ENCODE measurements at regions not wholly inside any gene's neighbourhood (a gene's known extent, or its start where the extent isn't known, plus 50 kb on each side); places are given as distances from the start of the nearest gene placed in this dataset.
"Not testable (repeated sequence)": the region's sequence is repeated elsewhere in the genome, so short reads cannot be mapped to it uniquely, and the experiment has no call there.

GRCh38 chr16:5207001-5207523, 109.5 kb upstream of the EEF2KMT start:
- no peak overlapping the region for H3K4me3 ChIP-seq (ENCODE audit: low read depth, low read length)
- no peak for TF ChIP-seq CTCF (IDR thresholded peaks at IDR 0.05; ENCODE audit: insufficient read depth, low read depth, low read length)
- DNase-seq (ENCODE audit: low read depth): no peak

- no peak overlapping the region for H3K4me3 ChIP-seq (ENCODE audit: low read depth, low read length)
- no peak for DNase-seq (ENCODE audit: low read depth)
- no peak for TF ChIP-seq CTCF (IDR thresholded peaks at IDR 0.05; ENCODE audit: insufficient read depth, low read depth, low read length)
These were observed 108.9 kb upstream of the EEF2KMT start for GRCh38 chr16:5206331-5206990.

GRCh38 chr16:5205361-5206040, 107.9 kb upstream of the EEF2KMT start:
- no peak for DNase-seq (ENCODE audit: low read depth)
- TF ChIP-seq CTCF (IDR thresholded peaks at IDR 0.05; ENCODE audit: insufficient read depth, low read depth, low read length): no peak
- no peak overlapping the region for H3K4me3 ChIP-seq (ENCODE audit: low read depth, low read length)

DNA sequence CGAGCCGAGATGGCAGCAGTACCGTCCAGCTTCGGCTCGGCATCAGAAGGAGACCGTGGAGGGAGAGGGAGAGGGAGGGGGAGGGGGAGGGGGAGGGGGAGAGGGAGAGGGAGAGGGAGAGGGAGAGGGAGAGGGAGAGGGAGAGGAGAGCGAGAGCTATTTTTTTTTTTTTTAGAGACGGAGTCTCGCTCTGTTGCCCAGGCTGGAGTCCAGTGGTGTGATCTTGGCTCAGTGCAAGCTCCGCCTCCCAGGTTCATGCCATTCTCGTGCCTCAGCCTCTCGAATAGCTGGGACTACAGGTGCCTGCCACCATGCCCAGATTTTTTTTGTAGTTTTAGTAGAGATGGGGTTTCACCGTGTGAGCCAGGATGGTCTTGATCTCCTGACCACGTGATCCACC, 106.1 kb upstream of the EEF2KMT start:
- DNase-seq (ENCODE audit: low read depth); H3K4me3 ChIP-seq (ENCODE audit: low read depth, low read length): not testable (repeated sequence)

DNA sequence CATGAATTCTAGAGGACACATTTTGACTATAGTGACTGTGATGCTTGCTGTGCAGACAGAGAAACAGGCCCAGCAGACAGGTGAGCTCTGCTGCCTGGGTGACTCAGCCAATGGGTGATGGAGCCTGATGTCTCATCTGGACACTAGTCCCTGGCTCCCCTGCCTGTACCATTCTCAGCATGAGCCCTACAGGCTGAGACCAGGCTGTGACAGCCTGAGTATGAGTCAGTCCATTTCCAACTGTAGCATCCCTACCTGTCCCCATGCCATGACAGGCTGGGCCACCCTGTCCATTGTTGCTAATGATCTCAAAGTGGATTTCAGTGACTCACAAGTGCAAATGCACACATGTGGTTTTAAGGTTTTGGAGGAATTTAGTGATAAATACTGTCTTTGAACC, 102.5 kb upstream of the EEF2KMT start:
- DNase-seq (ENCODE audit: low read depth): no peak
- no peak overlapping the region for H3K4me3 ChIP-seq (ENCODE audit: low read depth, low read length)
- TF ChIP-seq CTCF (IDR thresholded peaks at IDR 0.05; ENCODE audit: insufficient read depth, low read depth, low read length): no peak

- TF ChIP-seq CTCF (IDR thresholded peaks at IDR 0.05; ENCODE audit: insufficient read depth, low read depth, low read length): no peak
These were observed 98.6 kb upstream of the EEF2KMT start for GRCh38 chr16:5196204-5196603.

GRCh38 chr16:5193861-5194260, 96.3 kb upstream of the EEF2KMT start:
- no peak overlapping the region for H3K4me3 ChIP-seq (ENCODE audit: low read depth, low read length)
- DNase-seq (ENCODE audit: low read depth): no peak
- no peak for TF ChIP-seq CTCF (IDR thresholded peaks at IDR 0.05; ENCODE audit: insufficient read depth, low read depth, low read length)

More at GRCh38 chr16:5196204-5196603, 98.6 kb upstream of the EEF2KMT start:
- no peak for DNase-seq (ENCODE audit: low read depth)
- no peak overlapping the region for H3K4me3 ChIP-seq (ENCODE audit: low read depth, low read length)

Measured in fibroblast of villous mesenchyme (primary cell).